GM23248 (cell line): ENCODE measurements at regions not wholly inside any gene's neighbourhood (a gene's known extent, or its start where the extent isn't known, plus 50 kb on each side); places are given as distances from the start of the nearest gene placed in this dataset.

Source experiments
- DNase-seq: peaks from one replicate; pipeline ENCODE4 v3.0.0-alpha.2; 2015
- H2AFZ ChIP-seq: fragments of 200-600 bp; sonication (generic); 2 replicates; pipeline ENCODE4 v1.6.1; 2016; ENCODE audit warnings: antibody characterized with exemption
- H3F3A ChIP-seq: fragments of 200-600 bp; sonication (generic); 2 replicates; pipeline ENCODE4 v1.6.1; 2016; ENCODE audit warnings: mild to moderate bottlenecking, antibody characterized with exemption, mixed run types; ENCODE audit not compliant: insufficient read depth
- H3K27ac ChIP-seq: fragments of 200-600 bp; sonication (generic); 2 replicates; pipeline ENCODE4 v1.5.1; 2016; ENCODE audit warnings: mild to moderate bottlenecking
- H3K27me3 ChIP-seq: fragments of 200-600 bp; sonication (generic); replicated peaks from 2 replicates; pipeline ENCODE4 v1.6.1; 2016; ENCODE audit warnings: mild to moderate bottlenecking; ENCODE audit not compliant: insufficient read depth
- H3K36me3 ChIP-seq: fragments of 200-600 bp; sonication (generic); 2 replicates; pipeline ENCODE4 v1.6.1; 2016; ENCODE audit warnings: low read depth, mild to moderate bottlenecking
- H3K4me1 ChIP-seq: fragments of 200-600 bp; sonication (generic); 2 replicates; pipeline ENCODE4 v1.6.1; 2016; ENCODE audit warnings: mild to moderate bottlenecking; ENCODE audit not compliant: insufficient read depth
- H3K4me2 ChIP-seq: fragments of 200-600 bp; sonication (generic); one replicate; pipeline ENCODE4 v1.6.1; 2016; ENCODE audit warnings: mild to moderate bottlenecking; ENCODE audit not compliant: unreplicated experiment
- H3K4me3 ChIP-seq: fragments of 200-600 bp; sonication (generic); 2 replicates; pipeline ENCODE4 v1.5.1; 2016; ENCODE audit warnings: mild to moderate bottlenecking
- H3K79me2 ChIP-seq: fragments of 200-600 bp; sonication (generic); 2 replicates; pipeline ENCODE4 v1.6.1; 2016; ENCODE audit warnings: mild to moderate bottlenecking; ENCODE audit not compliant: insufficient read depth
- H3K9ac ChIP-seq: fragments of 200-600 bp; sonication (generic); 2 replicates; pipeline ENCODE4 v1.6.1; 2016; ENCODE audit warnings: mild to moderate bottlenecking
- H3K9me2 ChIP-seq: fragments of 200-600 bp; sonication (generic); 2 replicates; pipeline ENCODE4 v1.6.1; 2016; ENCODE audit warnings: mixed run types, mild to moderate bottlenecking, moderate library complexity; ENCODE audit not compliant: insufficient read depth
- H3K9me3 ChIP-seq: fragments of 200-600 bp; sonication (generic); one replicate; pipeline ENCODE4 v1.6.1; 2017; ENCODE audit warnings: low read depth
- H4K20me1 ChIP-seq: fragments of 200-600 bp; sonication (generic); 2 replicates; pipeline ENCODE4 v1.6.0; 2016; ENCODE audit not compliant: insufficient read depth
- EZH2 ChIP-seq: fragments of 200-600 bp; sonication (generic); IDR thresholded peaks from 2 replicates; pipeline ENCODE4 v1.6.1; 2018; ENCODE audit warnings: antibody characterized with exemption, mild to moderate bottlenecking; ENCODE audit not compliant: insufficient read depth, poor library complexity, severe bottlenecking
- EZH2phosphoT487 ChIP-seq: fragments of 200-600 bp; sonication (generic); IDR thresholded peaks from 2 replicates; pipeline ENCODE4 v1.6.1; 2018; ENCODE audit warnings: antibody characterized with exemption, moderate library complexity, mild to moderate bottlenecking, low read depth; ENCODE audit not compliant: insufficient read depth
- WGBS, 2 experiments: methylation state at CpG; one replicate each; pipeline ENCODE4 v1.1.6; 2015 to 2017; ENCODE audit warnings: low lambda C conversion rate in 2 of 2, low coverage in 1 of 2; ENCODE audit errors: missing lambda C conversion rate in 2 of 2; 5-methylcytosine and 5-hydroxymethylcytosine counted together
- in situ Hi-C: fragments of 300-500 bp; cut with MboI; formaldehyde crosslinking; loops from 2 replicates; pipeline ENCODE4 v1.15.0; 2020

- no peak for DNase-seq
- no peak overlapping the region for H3K27ac ChIP-seq
- H4K20me1 ChIP-seq, result no peaks in the 10 kb centered on the region
- no peak overlapping the region for H3K4me2 ChIP-seq
- H3K36me3 ChIP-seq, result no peaks in the 10 kb centered on the region
- TF ChIP-seq EZH2 (no peak), EZH2phosphoT487 (no peak)
- H2AFZ ChIP-seq, result no peak overlapping the region
- H3K4me1 ChIP-seq, result no peaks in the 10 kb centered on the region
- no peaks in the 10 kb centered on the region for H3K79me2 ChIP-seq
- no peaks in the 10 kb centered on the region for H3F3A ChIP-seq
- H3K9ac ChIP-seq, result no peak overlapping the region
- H3K9me2 ChIP-seq, result no peaks in the 10 kb centered on the region
- no peaks in the 10 kb centered on the region for H3K27me3 ChIP-seq
- no peaks in the 10 kb centered on the region for H3K9me3 ChIP-seq
- 18 to 27% methylated on average over 4 of the region's 4 CpGs for WGBS, 2 experiments
- no peak overlapping the region for H3K4me3 ChIP-seq
- in situ Hi-C loops, result no loop called here
Measured at GRCh38 chr1:238451781-238452310, 561.1 kb upstream of the ZP4 start.

DNA sequence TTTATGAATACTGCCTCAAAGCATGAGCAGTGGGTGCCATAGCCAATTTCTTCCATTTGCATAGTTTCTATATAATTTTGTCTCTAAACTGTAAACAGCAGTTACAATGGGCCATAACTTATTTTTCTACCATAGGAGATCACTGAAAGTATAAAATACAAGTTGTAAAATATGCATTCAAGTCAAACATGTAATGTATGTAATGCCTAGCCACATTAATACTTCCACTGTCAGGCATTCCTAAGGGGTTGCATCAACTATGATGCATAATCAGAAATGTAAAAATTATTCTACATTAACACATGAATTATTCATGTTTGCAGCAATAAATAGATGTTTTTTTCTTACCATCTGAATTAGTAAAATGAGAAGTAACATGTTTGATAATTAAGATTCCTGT, 560.3 kb upstream of the ZP4 start:
- Histone ChIP-seq H3K9me3 (no peaks in the 10 kb centered on the region), H3F3A (no peaks in the 10 kb centered on the region), H2AFZ (no peak overlapping the region), H3K9me2 (no peaks in the 10 kb centered on the region), H3K79me2 (no peaks in the 10 kb centered on the region), H3K27me3 (no peaks in the 10 kb centered on the region), H3K4me2 (no peak overlapping the region), H3K4me1 (no peaks in the 10 kb centered on the region), H3K36me3 (no peaks in the 10 kb centered on the region), H3K4me3 (no peak overlapping the region), H3K27ac (no peak overlapping the region), H4K20me1 (no peaks in the 10 kb centered on the region), H3K9ac (no peak overlapping the region)
- no peak for TF ChIP-seq EZH2phosphoT487
- no peak for TF ChIP-seq EZH2
- in situ Hi-C loops, result no loop called here
- no peak for DNase-seq

DNA sequence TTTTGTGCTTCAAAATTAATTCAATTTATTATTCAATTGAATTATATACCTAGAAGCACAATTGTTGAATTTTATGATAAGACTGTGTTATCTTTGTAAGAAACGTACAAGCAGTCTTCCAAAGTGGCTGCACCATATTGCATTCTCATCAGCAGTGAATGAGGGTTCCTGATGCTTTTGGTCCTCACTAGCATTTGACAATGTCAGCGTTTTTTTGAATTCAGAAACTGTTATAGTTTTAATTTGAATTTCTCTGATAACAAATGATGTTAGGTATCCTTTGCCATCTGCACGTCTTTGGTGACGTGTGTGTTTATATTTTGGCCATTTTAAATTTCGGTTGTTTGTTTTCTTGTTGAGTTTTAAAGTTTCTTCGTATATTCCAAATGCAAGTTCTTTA, 553.0 kb upstream of the ZP4 start:
- Histone ChIP-seq H3K27me3 (no peaks in the 10 kb centered on the region), H3K9me2 (no peaks in the 10 kb centered on the region), H3K27ac (no peak overlapping the region), H3K36me3 (no peaks in the 10 kb centered on the region), H2AFZ (no peak overlapping the region), H3F3A (no peaks in the 10 kb centered on the region), H4K20me1 (no peaks in the 10 kb centered on the region), H3K9ac (no peak overlapping the region), H3K4me3 (no peak overlapping the region), H3K9me3 (no peaks in the 10 kb centered on the region), H3K4me2 (no peak overlapping the region), H3K4me1 (no peaks in the 10 kb centered on the region), H3K79me2 (no peaks in the 10 kb centered on the region)
- WGBS, 2 experiments, result 18 to 22% methylated on average over 6 of the region's 6 CpGs
- DNase-seq, result no peak
- in situ Hi-C loops, result no loop called here
- no peak for TF ChIP-seq EZH2
- no peak for TF ChIP-seq EZH2phosphoT487

DNA sequence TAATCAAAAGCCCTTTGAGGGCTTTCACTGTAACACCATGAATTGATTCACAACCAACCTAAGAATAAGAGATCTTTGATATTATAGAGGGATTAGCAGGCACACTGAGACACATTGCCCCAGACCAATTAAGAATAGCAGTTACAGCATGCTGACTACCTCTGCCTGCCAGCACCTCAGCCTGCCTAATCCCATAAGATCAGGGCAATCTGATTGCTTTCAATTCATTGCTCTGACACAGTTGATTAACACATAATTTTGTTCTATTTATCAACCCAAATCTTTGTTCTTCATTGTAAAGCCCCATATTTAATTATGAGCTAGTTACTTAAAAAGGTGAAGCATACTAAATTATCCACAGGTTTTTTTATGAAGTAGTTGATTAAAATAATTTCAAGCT, 548.8 kb upstream of the ZP4 start:
- Histone ChIP-seq H3K36me3 (no peaks in the 10 kb centered on the region), H3K4me3 (no peak overlapping the region), H3K4me1 (no peaks in the 10 kb centered on the region), H3F3A (no peaks in the 10 kb centered on the region), H3K9ac (no peak overlapping the region), H4K20me1 (no peaks in the 10 kb centered on the region), H3K4me2 (no peak overlapping the region), H3K79me2 (no peaks in the 10 kb centered on the region), H2AFZ (no peak overlapping the region), H3K9me2 (no peaks in the 10 kb centered on the region), H3K27ac (no peak overlapping the region), H3K27me3 (no peaks in the 10 kb centered on the region), H3K9me3 (no peaks in the 10 kb centered on the region)
- no peak for DNase-seq
- no peak for TF ChIP-seq EZH2
- TF ChIP-seq EZH2phosphoT487, result no peak
- in situ Hi-C loops, result no loop called here
